ENCODE measurements at regions not wholly inside any gene's neighbourhood (a gene's known extent, or its start where the extent isn't known, plus 50 kb on each side); places are given as distances from the start of the nearest gene placed in this dataset.

DNA sequence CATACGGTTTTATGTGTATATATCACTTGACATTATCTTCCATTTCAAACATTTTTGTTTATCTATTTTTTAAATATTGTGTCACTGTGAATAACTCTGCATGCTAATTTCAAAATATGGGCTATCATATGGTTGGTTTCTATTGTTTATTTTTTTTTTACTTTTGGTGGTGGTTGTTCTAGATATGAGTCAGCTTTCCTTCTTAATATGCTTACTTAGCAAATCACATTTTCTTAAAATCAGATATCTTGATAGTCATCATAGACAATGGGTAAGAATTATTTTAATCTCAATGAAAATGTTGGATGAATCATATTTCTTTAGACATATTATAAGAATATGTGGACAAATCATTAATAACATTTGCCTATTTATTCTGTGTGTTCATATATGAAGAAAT, 881.5 kb downstream of the BRINP3 start:
- TF ChIP-seq, protein P1, sequence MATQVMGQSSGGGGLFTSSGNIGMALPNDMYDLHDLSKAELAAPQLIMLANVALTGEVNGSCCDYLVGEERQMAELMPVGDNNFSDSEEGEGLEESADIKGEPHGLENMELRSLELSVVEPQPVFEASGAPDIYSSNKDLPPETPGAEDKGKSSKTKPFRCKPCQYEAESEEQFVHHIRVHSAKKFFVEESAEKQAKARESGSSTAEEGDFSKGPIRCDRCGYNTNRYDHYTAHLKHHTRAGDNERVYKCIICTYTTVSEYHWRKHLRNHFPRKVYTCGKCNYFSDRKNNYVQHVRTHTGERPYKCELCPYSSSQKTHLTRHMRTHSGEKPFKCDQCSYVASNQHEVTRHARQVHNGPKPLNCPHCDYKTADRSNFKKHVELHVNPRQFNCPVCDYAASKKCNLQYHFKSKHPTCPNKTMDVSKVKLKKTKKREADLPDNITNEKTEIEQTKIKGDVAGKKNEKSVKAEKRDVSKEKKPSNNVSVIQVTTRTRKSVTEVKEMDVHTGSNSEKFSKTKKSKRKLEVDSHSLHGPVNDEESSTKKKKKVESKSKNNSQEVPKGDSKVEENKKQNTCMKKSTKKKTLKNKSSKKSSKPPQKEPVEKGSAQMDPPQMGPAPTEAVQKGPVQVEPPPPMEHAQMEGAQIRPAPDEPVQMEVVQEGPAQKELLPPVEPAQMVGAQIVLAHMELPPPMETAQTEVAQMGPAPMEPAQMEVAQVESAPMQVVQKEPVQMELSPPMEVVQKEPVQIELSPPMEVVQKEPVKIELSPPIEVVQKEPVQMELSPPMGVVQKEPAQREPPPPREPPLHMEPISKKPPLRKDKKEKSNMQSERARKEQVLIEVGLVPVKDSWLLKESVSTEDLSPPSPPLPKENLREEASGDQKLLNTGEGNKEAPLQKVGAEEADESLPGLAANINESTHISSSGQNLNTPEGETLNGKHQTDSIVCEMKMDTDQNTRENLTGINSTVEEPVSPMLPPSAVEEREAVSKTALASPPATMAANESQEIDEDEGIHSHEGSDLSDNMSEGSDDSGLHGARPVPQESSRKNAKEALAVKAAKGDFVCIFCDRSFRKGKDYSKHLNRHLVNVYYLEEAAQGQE (IDR thresholded peaks at IDR 0.05) = no peak
- TF ChIP-seq, protein P2, sequence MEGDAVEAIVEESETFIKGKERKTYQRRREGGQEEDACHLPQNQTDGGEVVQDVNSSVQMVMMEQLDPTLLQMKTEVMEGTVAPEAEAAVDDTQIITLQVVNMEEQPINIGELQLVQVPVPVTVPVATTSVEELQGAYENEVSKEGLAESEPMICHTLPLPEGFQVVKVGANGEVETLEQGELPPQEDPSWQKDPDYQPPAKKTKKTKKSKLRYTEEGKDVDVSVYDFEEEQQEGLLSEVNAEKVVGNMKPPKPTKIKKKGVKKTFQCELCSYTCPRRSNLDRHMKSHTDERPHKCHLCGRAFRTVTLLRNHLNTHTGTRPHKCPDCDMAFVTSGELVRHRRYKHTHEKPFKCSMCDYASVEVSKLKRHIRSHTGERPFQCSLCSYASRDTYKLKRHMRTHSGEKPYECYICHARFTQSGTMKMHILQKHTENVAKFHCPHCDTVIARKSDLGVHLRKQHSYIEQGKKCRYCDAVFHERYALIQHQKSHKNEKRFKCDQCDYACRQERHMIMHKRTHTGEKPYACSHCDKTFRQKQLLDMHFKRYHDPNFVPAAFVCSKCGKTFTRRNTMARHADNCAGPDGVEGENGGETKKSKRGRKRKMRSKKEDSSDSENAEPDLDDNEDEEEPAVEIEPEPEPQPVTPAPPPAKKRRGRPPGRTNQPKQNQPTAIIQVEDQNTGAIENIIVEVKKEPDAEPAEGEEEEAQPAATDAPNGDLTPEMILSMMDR (IDR thresholded peaks at IDR 0.05; ENCODE audit: low read depth, low read length, missing input control) = no peak

Measured in liver (tissue), 2 donors.